ENCODE measurements at regions not wholly inside any gene's neighbourhood (a gene's known extent, or its start where the extent isn't known, plus 50 kb on each side); places are given as distances from the start of the nearest gene placed in this dataset.
"Not testable (repeated sequence)": the region's sequence is repeated elsewhere in the genome, so short reads cannot be mapped to it uniquely, and the experiment has no call there.

DNA sequence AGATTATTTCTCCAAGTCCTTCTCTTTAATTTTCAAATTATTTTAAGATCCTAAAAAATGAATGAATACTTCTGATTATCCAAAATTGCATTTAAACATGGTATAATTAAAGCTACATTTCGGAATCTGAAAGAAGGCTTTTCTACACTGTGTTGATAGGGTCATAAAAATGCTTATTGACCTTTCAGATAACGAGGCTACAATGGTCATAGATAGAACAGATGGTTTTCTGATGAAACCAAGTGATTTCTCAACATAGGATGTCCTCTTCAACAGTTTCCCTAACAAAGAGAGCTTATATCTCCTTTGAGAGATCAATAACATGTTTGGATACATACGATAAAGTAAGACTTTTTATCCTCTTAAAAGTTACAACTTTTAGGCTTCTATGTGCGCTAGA, 201.1 kb downstream of the PTH2R start:
- no peak for DNase-seq (ENCODE audit: low read depth)
- TF ChIP-seq, protein P1, sequence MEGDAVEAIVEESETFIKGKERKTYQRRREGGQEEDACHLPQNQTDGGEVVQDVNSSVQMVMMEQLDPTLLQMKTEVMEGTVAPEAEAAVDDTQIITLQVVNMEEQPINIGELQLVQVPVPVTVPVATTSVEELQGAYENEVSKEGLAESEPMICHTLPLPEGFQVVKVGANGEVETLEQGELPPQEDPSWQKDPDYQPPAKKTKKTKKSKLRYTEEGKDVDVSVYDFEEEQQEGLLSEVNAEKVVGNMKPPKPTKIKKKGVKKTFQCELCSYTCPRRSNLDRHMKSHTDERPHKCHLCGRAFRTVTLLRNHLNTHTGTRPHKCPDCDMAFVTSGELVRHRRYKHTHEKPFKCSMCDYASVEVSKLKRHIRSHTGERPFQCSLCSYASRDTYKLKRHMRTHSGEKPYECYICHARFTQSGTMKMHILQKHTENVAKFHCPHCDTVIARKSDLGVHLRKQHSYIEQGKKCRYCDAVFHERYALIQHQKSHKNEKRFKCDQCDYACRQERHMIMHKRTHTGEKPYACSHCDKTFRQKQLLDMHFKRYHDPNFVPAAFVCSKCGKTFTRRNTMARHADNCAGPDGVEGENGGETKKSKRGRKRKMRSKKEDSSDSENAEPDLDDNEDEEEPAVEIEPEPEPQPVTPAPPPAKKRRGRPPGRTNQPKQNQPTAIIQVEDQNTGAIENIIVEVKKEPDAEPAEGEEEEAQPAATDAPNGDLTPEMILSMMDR (IDR thresholded peaks at IDR 0.05; ENCODE audit: low read length, missing control alignments), result no peak
- H3K4me3 ChIP-seq (replicated peaks; ENCODE audit: low read depth, low read length), result no peak overlapping the region

DNA sequence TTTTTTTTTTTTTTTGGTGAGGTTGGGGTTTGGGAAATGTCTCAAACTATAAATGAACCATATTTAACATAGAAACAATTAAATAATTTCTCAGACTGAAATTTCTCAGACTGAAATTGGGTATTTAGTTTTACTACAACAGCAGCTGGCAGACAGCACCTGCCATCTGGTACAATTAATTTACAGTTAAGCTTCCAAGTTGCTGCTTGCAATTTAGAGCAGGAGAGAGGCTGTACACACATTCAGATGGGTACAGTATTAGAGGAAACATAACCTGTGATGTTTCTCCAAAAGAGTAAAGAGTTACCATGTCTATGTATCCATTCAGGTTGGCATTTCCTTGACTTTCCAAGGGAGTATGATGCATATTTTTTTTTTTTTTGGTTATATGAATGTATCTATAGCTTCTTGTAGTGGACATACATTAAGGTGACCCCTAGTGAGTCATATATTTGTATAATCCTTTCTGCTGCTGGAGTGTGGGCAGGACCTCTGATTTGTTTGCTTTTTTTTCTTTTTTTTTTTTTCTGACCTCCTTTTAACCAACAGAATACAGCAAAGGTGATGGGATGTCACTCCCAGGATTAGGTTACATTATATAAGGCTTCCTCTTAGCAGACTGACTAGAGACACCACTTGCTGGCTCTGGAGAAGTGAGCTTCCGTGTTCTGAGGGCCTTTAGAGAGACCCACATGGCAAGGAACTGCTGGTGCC, 201.7 kb downstream of the PTH2R start:
- no peak overlapping the region for H3K4me3 ChIP-seq (replicated peaks; ENCODE audit: low read depth, low read length)
- no peak for DNase-seq (ENCODE audit: low read depth)
- TF ChIP-seq, protein P1 (IDR thresholded peaks at IDR 0.05; ENCODE audit: low read length, missing control alignments), result no peak

DNA sequence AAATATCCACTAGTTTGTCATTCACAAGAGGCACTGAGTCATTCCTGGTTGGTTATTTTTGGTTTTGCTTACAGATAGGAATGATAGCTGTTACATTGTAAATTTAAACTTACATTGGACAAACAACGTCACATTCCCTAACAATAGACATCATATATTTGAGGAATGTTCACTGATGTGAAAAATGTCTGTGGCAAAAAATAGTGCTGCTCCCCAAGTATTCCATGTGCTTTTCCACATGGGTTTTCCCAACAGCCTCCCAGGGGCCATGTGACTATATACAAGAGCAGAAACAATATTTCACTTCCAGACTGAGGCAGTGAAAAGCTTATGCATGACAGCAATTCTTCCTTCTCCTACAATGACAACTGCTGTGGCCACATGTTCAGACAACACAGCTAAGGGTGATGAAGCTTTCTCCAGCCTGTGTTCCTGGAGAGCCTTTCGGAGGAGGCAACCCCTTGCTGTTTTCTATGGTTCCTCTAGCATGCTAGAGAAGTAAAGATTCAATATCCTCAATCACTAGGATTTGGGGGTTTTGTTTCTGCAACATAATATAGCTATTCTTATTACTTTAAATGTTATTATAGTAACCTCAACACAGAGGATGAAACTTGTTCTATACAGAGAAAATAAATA, 202.7 kb downstream of the PTH2R start:
- DNase-seq (ENCODE audit: low read depth), result no peak
- H3K4me3 ChIP-seq (replicated peaks; ENCODE audit: low read depth, low read length), result no peak overlapping the region
- TF ChIP-seq, protein P1 (IDR thresholded peaks at IDR 0.05; ENCODE audit: low read length, missing control alignments), result no peak

DNA sequence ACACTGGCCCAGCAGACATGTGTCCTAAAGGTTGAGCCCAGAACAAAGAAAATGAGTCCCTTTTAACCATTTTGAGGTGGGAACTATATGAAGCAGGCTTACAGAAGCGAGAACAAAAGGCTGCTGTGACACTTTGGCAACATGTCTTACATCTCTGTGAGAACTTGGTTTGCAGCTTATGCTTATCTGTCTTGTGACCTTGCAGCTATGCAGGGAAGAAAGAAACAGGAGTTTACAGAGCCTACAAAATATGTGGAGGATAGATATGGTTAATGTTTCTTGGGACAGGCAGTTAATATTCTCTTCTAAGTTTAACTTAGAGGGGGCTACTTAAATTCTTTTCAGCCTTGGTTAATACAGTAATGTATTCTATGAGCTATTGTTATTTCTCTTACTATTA, 209.1 kb downstream of the PTH2R start:
- not testable (repeated sequence) for DNase-seq (ENCODE audit: low read depth); H3K4me3 ChIP-seq (replicated peaks; ENCODE audit: low read depth, low read length)

DNA sequence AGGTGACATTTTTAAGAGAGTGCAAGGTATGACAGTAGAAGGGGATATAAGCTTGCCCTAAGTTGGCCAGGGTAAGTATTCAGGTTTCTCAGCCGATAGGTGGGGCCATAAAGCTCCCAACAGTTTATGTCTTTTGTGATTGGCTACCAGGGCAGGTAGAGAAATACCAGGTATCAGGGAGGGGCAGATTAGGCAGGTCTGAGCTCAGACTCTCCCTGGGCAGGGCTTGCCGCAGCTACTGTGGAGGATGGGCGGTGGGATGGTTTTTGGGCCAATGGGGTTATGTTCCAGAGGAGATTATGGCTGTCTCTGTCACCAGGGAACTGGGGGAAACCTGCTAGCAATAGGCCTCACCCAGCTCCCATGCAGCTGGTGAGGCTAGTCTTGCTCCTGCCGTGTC, 211.6 kb downstream of the PTH2R start:
- TF ChIP-seq, protein P1 (IDR thresholded peaks at IDR 0.05; ENCODE audit: low read length, missing control alignments), result no peak
- H3K4me3 ChIP-seq (replicated peaks; ENCODE audit: low read depth, low read length), result no peak overlapping the region
- no peak for DNase-seq (ENCODE audit: low read depth)

DNA sequence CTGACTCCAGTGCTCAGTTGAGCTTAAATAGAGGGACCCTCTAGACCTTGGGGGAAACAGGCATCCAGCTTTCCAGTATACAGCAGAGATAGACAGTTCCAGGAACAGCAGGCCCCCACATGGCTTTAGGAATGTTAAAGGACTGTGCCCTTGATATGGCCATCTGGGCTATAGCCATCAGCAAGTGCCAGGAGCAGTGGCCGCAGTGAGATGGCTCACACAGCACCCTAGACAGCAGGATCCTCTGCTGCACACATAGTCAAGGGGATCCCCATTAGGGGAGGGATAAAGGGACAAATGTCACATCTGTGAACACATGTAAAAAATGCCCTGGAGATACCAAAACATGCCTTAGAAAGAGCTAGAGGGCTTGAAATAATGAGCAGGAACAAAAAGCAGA, 213.4 kb downstream of the PTH2R start:
- TF ChIP-seq, protein P1 (IDR thresholded peaks at IDR 0.05; ENCODE audit: low read length, missing control alignments), result no peak
- no peak for DNase-seq (ENCODE audit: low read depth)
- no peak overlapping the region for H3K4me3 ChIP-seq (replicated peaks; ENCODE audit: low read depth, low read length)

DNA sequence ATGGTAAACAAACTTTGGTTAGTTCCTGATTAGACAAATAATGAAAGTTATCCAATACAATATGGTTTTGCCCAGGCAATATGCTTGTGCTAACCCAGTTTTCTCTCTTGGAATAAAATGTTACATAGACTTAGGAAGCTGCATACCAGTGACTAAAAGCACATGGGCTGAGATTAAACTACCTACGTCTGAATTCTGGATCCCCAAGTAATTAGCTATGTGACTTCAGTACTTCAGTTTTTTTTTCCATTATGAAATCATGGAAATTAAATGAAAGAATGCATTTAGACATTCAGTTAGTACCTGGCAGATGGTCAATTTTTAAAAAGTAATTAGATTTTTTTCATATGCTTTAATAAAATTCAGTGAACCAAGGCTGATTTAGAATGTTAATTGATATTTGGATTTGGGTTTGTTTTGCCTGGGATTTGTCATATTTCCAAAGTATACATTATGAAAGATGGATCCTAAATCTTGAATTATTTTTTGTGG, 213.9 kb downstream of the PTH2R start:
- DNase-seq (ENCODE audit: low read depth), result no peak
- no peak overlapping the region for H3K4me3 ChIP-seq (replicated peaks; ENCODE audit: low read depth, low read length)
- TF ChIP-seq, protein P1 (IDR thresholded peaks at IDR 0.05; ENCODE audit: low read length, missing control alignments), result no peak

Data from fibroblast of pulmonary artery (primary cell).